ENCODE measurements at regions not wholly inside any gene's neighbourhood (a gene's known extent, or its start where the extent isn't known, plus 50 kb on each side); places are given as distances from the start of the nearest gene placed in this dataset.

- peak; percentile 25 for DNase-seq (ENCODE audit: low spot score)
- in situ Hi-C loops (cut with MboI; ENCODE audit: low sequenced_read_pairs, unreplicated experiment) = no loop called here
- TF ChIP-seq CTCF (IDR thresholded peaks at IDR 0.05; ENCODE audit: borderline replicate concordance, control extremely low read depth, extremely low read depth, insufficient read depth, missing control alignments) = no peak
Observed at GRCh38 chr10:8369666-8370065, 315.2 kb downstream of the GATA3 start.

- no peak for DNase-seq (ENCODE audit: low spot score)
- no peak for TF ChIP-seq CTCF (IDR thresholded peaks at IDR 0.05; ENCODE audit: borderline replicate concordance, control extremely low read depth, extremely low read depth, insufficient read depth, missing control alignments)
- in situ Hi-C loops (cut with MboI; ENCODE audit: low sequenced_read_pairs, unreplicated experiment) = no loop called here
Observed at GRCh38 chr10:8374334-8374733, 319.8 kb downstream of the GATA3 start.

- DNase-seq (ENCODE audit: low spot score) = no peak
- in situ Hi-C loops (cut with MboI; ENCODE audit: low sequenced_read_pairs, unreplicated experiment) = no loop called here
- no peak for TF ChIP-seq CTCF (IDR thresholded peaks at IDR 0.05; ENCODE audit: borderline replicate concordance, control extremely low read depth, extremely low read depth, insufficient read depth, missing control alignments)
Observed at GRCh38 chr10:8375137-8375536, 320.6 kb downstream of the GATA3 start.

- in situ Hi-C loops (cut with MboI; ENCODE audit: low sequenced_read_pairs, unreplicated experiment) = no loop called here
- no peak for DNase-seq (ENCODE audit: low spot score)
- TF ChIP-seq CTCF (IDR thresholded peaks at IDR 0.05; ENCODE audit: borderline replicate concordance, control extremely low read depth, extremely low read depth, insufficient read depth, missing control alignments) = no peak
Observed at GRCh38 chr10:8378198-8378983, 323.9 kb downstream of the GATA3 start.

- TF ChIP-seq CTCF (IDR thresholded peaks at IDR 0.05; ENCODE audit: borderline replicate concordance, control extremely low read depth, extremely low read depth, insufficient read depth, missing control alignments) = no peak
- in situ Hi-C loops (cut with MboI; ENCODE audit: low sequenced_read_pairs, unreplicated experiment) = no loop called here
- no peak for DNase-seq (ENCODE audit: low spot score)
Observed at GRCh38 chr10:8379906-8380832, 325.7 kb downstream of the GATA3 start.

GRCh38 chr10:8380833-8381496 is 326.5 kb downstream of the GATA3 start:
- no peak for DNase-seq (ENCODE audit: low spot score)
- no peak for TF ChIP-seq CTCF (IDR thresholded peaks at IDR 0.05; ENCODE audit: borderline replicate concordance, control extremely low read depth, extremely low read depth, insufficient read depth, missing control alignments)
- in situ Hi-C loops (cut with MboI; ENCODE audit: low sequenced_read_pairs, unreplicated experiment) = no loop called here
